ENCODE measurements at regions not wholly inside any gene's neighbourhood (a gene's known extent, or its start where the extent isn't known, plus 50 kb on each side); places are given as distances from the start of the nearest gene placed in this dataset.
"Not testable (repeated sequence)": the region's sequence is repeated elsewhere in the genome, so short reads cannot be mapped to it uniquely, and the experiment has no call there.

- intact Hi-C loops (cut with DNase I): no loop called here
- DNase-seq (ENCODE audit: missing footprints): no peak
- ATAC-seq: no peak
These were observed 187.1 kb downstream of the RPS24 start for GRCh38 chr10:78220781-78221180.

- intact Hi-C loops (cut with DNase I): no loop called here
- DNase-seq (ENCODE audit: missing footprints) (no peak), ATAC-seq (no peak)
These were observed 188.6 kb downstream of the RPS24 start for GRCh38 chr10:78222096-78222790.

GRCh38 chr10:78223088-78223487 is 189.4 kb downstream of the RPS24 start:
- DNase-seq (ENCODE audit: missing footprints): no peak
- intact Hi-C loops (cut with DNase I): no loop called here
- no peak for ATAC-seq

- ATAC-seq (no peak), DNase-seq (ENCODE audit: missing footprints) (no peak)
- intact Hi-C loops (cut with DNase I): no loop called here
These were observed 190.9 kb downstream of the RPS24 start for GRCh38 chr10:78224602-78225001.

- DNase-seq (ENCODE audit: missing footprints) (no peak), ATAC-seq (no peak)
- intact Hi-C loops (cut with DNase I): no loop called here
These were observed 191.9 kb downstream of the RPS24 start for GRCh38 chr10:78225594-78225993.

GRCh38 chr10:78229489-78229888 is 195.8 kb downstream of the RPS24 start:
- intact Hi-C loops (cut with DNase I): no loop called here
- no peak for DNase-seq (ENCODE audit: missing footprints)
- no peak for ATAC-seq

- DNase-seq (ENCODE audit: missing footprints) (no peak), ATAC-seq (no peak)
- intact Hi-C loops (cut with DNase I): no loop called here
These were observed 196.4 kb downstream of the RPS24 start for GRCh38 chr10:78229950-78230675.

- DNase-seq (ENCODE audit: missing footprints) (no peak), ATAC-seq (no peak)
- intact Hi-C loops (cut with DNase I): no loop called here
These were observed 197.7 kb downstream of the RPS24 start for GRCh38 chr10:78231327-78231726.

- DNase-seq (ENCODE audit: missing footprints): no peak
- peak; percentile 76 for ATAC-seq
- intact Hi-C loops (cut with DNase I): no loop called here
These were observed 198.3 kb downstream of the RPS24 start for GRCh38 chr10:78231939-78232338.

- ATAC-seq (no peak), DNase-seq (ENCODE audit: missing footprints) (no peak)
- intact Hi-C loops (cut with DNase I): no loop called here
These were observed 202.9 kb downstream of the RPS24 start for GRCh38 chr10:78236416-78237015.

GRCh38 chr10:78237951-78238350 is 204.3 kb downstream of the RPS24 start:
- intact Hi-C loops (cut with DNase I); DNase-seq (ENCODE audit: missing footprints); ATAC-seq: not testable (repeated sequence)

GRCh38 chr10:78247266-78247665 is 213.6 kb downstream of the RPS24 start:
- ATAC-seq (no peak), DNase-seq (ENCODE audit: missing footprints) (no peak)
- intact Hi-C loops (cut with DNase I): no loop called here

- ATAC-seq: no peak
- intact Hi-C loops (cut with DNase I): no loop called here
These were observed 214.2 kb downstream of the RPS24 start for GRCh38 chr10:78247821-78248220.

GRCh38 chr10:78248651-78249464 is 215.2 kb downstream of the RPS24 start:
- intact Hi-C loops (cut with DNase I): no loop called here
- no peak for ATAC-seq
- no peak for DNase-seq (ENCODE audit: missing footprints)

More at GRCh38 chr10:78247821-78248220, 214.2 kb downstream of the RPS24 start:
- no peak for DNase-seq (ENCODE audit: missing footprints)

GRCh38 chr10:78249690-78250089 is 216.0 kb downstream of the RPS24 start:
- no peak for DNase-seq (ENCODE audit: missing footprints)
- ATAC-seq: no peak
- intact Hi-C loops (cut with DNase I): no loop called here

GRCh38 chr10:78250313-78251015 is 216.8 kb downstream of the RPS24 start:
- DNase-seq (ENCODE audit: missing footprints): no peak
- no peak for ATAC-seq
- intact Hi-C loops (cut with DNase I): no loop called here

GRCh38 chr10:78251016-78251385 is 217.3 kb downstream of the RPS24 start:
- ATAC-seq (no peak), DNase-seq (ENCODE audit: missing footprints) (no peak)
- intact Hi-C loops (cut with DNase I): no loop called here

GRCh38 chr10:78252286-78252685 is 218.6 kb downstream of the RPS24 start:
- intact Hi-C loops (cut with DNase I): no loop called here
- ATAC-seq (no peak), DNase-seq (ENCODE audit: missing footprints) (no peak)

Data from Right ventricle myocardium inferior (tissue), 1 donor.